SK-N-SH treated with all-trans-retinoic acid at 6 μM for 48 hours (cell line): ENCODE measurements at regions not wholly inside any gene's neighbourhood (a gene's known extent, or its start where the extent isn't known, plus 50 kb on each side); places are given as distances from the start of the nearest gene placed in this dataset.
"Not testable (repeated sequence)": the region's sequence is repeated elsewhere in the genome, so short reads cannot be mapped to it uniquely, and the experiment has no call there.

Experiments
- ATAC-seq: fragments of 200-7000 bp; cut with Tn5 transposase; 3 replicates; pipeline ENCODE4 v1.9.1; 2020; ENCODE audit warnings: mild to moderate bottlenecking, moderate library complexity
- ARNTL ChIP-seq: fragments of 450-650 bp; formaldehyde crosslinking; IDR thresholded peaks from 2 replicates; pipeline ENCODE4 v1.5.0; 2020; ENCODE audit warnings: low read depth, mild to moderate bottlenecking, moderate library complexity, borderline replicate concordance
- CSDC2 ChIP-seq: fragments of 250-450 bp; sonication (Bioruptor Pico); IDR thresholded peaks from 2 replicates; pipeline ENCODE4 v1.5.0; 2020; ENCODE audit warnings: mild to moderate bottlenecking, moderate library complexity
- ESRRG ChIP-seq: fragments of 250-450 bp; sonication (Bioruptor Pico); IDR thresholded peaks from 2 replicates; pipeline ENCODE4 v1.6.1; 2021; ENCODE audit warnings: mild to moderate bottlenecking
- GLIS3 ChIP-seq: fragments of 250-450 bp; sonication (Bioruptor Pico); IDR thresholded peaks from 2 replicates; pipeline ENCODE4 v1.5.0; 2020; ENCODE audit warnings: mild to moderate bottlenecking, moderate library complexity
- ISL1 ChIP-seq: fragments of 250-450 bp; sonication (Bioruptor Pico); IDR thresholded peaks from 2 replicates; pipeline ENCODE4 v2.1.2; 2022; ENCODE audit warnings: mild to moderate bottlenecking, moderate library complexity
- OSR1 ChIP-seq: fragments of 250-450 bp; sonication (Bioruptor Pico); IDR thresholded peaks from 2 replicates; pipeline ENCODE4 v1.8.0; 2022; ENCODE audit warnings: moderate library complexity, mild to moderate bottlenecking, inconsistent platforms
- PATZ1 ChIP-seq: fragments of 250-450 bp; sonication (Bioruptor Pico); IDR thresholded peaks from 2 replicates; pipeline ENCODE4 v1.8.0; 2020; ENCODE audit warnings: mild to moderate bottlenecking, moderate library complexity, borderline replicate concordance
- PPARA ChIP-seq: fragments of 250-450 bp; sonication (Bioruptor Pico); IDR thresholded peaks from 2 replicates; pipeline ENCODE4 v1.5.0; 2020; ENCODE audit warnings: mild to moderate bottlenecking, borderline replicate concordance
- SNAI2 ChIP-seq: fragments of 250-450 bp; sonication (Bioruptor Pico); IDR thresholded peaks from 2 replicates; pipeline ENCODE4 v1.5.0; 2020; ENCODE audit warnings: mild to moderate bottlenecking, moderate library complexity
- TCF4 ChIP-seq: fragments of 250-450 bp; sonication (Bioruptor Pico); IDR thresholded peaks from 2 replicates; pipeline ENCODE4 v1.8.0; 2021; ENCODE audit warnings: mild to moderate bottlenecking, moderate library complexity, borderline replicate concordance
- TSHZ2 ChIP-seq: fragments of 250-450 bp; sonication (Bioruptor Pico); IDR thresholded peaks from 2 replicates; pipeline ENCODE4 v1.5.0; 2020; ENCODE audit warnings: mild to moderate bottlenecking, moderate library complexity
- ZC3H10 ChIP-seq: fragments of 250-450 bp; sonication (Bioruptor Pico); IDR thresholded peaks from 2 replicates; pipeline ENCODE4 v1.5.1; 2021; ENCODE audit warnings: mild to moderate bottlenecking, moderate library complexity
- ZFP3 ChIP-seq: fragments of 250-450 bp; sonication (Bioruptor Pico); IDR thresholded peaks from 2 replicates; pipeline ENCODE4 v1.5.0; 2020; ENCODE audit warnings: mild to moderate bottlenecking, moderate library complexity
- ZFP30 ChIP-seq: fragments of 450-650 bp; formaldehyde crosslinking; IDR thresholded peaks from 2 replicates; pipeline ENCODE4 v1.5.0; 2022; ENCODE audit warnings: mild to moderate bottlenecking, moderate library complexity
- ZNF565 ChIP-seq: fragments of 450-650 bp; formaldehyde crosslinking; conservative IDR thresholded peaks from 2 replicates; pipeline ENCODE4 v1.5.0; 2020; ENCODE audit warnings: low read depth, mild to moderate bottlenecking, moderate library complexity
- TF ChIP-seq, protein P1 (sequence below): fragments of 250-450 bp; sonication (Bioruptor Pico); IDR thresholded peaks from 2 replicates; pipeline ENCODE4 v1.8.0; 2021; ENCODE audit warnings: low read depth, mild to moderate bottlenecking, moderate library complexity, borderline replicate concordance
- TF ChIP-seq, protein P2 (sequence below): fragments of 250-450 bp; sonication (Bioruptor Pico); IDR thresholded peaks from 2 replicates; pipeline ENCODE4 v1.5.1; 2021; ENCODE audit warnings: mild to moderate bottlenecking, moderate library complexity

DNA sequence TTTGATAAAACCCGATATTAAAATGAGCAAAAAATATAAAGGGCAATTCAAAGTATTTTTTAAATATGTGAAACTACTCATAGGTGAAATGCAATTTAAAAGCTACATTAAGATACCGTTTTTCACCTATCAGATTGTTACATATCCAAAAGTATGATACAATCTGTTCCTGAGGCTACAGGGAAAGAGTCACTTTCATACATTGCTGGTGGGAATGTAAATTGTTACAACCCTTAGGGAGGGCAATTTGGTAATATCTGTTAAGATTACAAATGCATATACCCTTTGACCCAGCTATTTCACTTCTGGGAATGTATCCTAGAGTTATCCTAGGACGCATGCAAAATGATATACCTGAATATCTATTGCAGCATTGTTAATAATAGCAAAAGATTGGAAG lies 132.1 kb downstream of the BLID start (continued):
- TF ChIP-seq, protein P1, sequence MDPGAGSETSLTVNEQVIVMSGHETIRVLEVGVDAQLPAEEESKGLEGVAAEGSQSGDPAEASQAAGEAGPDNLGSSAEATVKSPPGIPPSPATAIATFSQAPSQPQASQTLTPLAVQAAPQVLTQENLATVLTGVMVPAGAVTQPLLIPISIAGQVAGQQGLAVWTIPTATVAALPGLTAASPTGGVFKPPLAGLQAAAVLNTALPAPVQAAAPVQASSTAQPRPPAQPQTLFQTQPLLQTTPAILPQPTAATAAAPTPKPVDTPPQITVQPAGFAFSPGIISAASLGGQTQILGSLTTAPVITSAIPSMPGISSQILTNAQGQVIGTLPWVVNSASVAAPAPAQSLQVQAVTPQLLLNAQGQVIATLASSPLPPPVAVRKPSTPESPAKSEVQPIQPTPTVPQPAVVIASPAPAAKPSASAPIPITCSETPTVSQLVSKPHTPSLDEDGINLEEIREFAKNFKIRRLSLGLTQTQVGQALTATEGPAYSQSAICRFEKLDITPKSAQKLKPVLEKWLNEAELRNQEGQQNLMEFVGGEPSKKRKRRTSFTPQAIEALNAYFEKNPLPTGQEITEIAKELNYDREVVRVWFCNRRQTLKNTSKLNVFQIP (CRISPR knock-in tag), result no peak
- no peak for TF ChIP-seq OSR1 (CRISPR knock-in tag)
- TF ChIP-seq ISL1 (CRISPR knock-in tag), result no peak
- no peak for TF ChIP-seq ZNF565
- TF ChIP-seq SNAI2 (CRISPR knock-in tag), result no peak

GRCh38 chr11:121977914-121978313 lies 138.1 kb downstream of the BLID start:
- not testable (repeated sequence) for ATAC-seq

DNA sequence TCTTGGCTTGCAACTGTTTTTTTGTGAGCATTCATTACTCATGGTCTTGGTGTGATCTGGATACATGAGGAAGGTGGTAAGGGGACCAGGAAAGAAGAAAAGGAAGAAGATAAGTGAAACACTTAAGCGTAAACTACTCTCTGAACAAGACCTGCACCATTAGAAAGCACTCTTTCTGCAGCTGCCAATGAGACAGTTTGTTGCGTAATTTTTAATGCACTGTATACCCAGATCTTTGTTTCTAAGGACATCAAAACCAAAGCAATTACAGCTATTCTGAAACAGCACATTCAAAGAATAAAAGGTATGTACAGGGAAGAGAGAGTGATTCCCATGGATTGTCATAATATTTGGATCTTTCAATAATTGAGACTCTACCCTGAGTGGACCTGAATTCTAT lies 147.4 kb downstream of the BLID start:
- ATAC-seq, result no peak
- no peak for TF ChIP-seq ZFP30 (CRISPR knock-in tag)
- TF ChIP-seq, all 23 proteins: peak for 0

DNA sequence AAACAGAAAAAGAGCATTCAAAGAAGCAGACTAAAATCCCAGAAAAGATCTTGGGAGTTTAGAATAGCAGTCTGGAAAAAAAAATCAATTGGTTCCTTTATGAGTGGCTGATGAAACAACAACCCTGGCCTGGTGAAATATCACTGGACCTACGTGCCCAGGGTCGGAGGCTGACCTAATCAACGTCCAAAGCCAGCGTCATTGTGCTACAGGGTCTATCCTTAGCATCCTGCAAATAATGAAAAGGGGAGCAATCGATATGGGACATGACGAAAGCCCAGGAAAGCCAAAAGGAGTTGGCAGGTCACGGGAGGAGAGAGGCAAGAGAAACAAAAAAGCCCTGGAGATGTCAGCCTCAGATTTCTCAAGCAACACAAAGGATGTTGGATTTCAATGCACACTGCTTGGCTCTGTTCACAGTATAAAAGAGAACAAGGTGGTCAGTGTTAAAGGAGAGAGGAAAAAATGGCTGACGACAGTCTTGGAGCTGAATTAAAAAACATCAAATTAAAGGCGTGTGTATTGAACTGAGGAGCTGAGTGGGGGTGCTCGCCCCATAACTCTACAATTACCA lies 148.8 kb downstream of the BLID start:
- TF ChIP-seq ZC3H10 (CRISPR knock-in tag), result no peak
- TF ChIP-seq, protein P2, sequence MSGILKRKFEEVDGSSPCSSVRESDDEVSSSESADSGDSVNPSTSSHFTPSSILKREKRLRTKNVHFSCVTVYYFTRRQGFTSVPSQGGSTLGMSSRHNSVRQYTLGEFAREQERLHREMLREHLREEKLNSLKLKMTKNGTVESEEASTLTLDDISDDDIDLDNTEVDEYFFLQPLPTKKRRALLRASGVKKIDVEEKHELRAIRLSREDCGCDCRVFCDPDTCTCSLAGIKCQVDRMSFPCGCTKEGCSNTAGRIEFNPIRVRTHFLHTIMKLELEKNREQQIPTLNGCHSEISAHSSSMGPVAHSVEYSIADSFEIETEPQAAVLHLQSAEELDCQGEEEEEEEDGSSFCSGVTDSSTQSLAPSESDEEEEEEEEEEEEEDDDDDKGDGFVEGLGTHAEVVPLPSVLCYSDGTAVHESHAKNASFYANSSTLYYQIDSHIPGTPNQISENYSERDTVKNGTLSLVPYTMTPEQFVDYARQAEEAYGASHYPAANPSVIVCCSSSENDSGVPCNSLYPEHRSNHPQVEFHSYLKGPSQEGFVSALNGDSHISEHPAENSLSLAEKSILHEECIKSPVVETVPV, result no peak
- no peak for ATAC-seq

DNA sequence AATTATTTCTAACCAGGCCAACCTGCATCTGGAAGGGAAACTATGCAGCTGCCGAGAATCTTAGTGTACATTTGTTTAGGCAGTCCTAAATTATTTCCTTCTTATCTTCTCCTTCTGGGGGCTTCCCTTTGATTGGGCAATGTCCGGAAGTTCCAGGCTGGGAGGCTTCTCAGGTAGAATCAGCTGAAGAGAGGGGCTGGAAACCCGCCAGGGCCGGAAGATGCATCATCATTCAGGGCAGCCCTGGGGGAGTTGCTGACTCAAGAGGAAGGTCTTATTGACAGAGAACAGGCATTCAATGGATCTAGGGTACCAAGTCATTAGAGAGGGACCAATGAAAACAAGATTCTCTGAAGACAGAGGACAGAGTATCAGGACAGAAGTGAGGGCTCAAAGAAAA lies 150.7 kb downstream of the BLID start:
- ATAC-seq, result peak; percentile 32
- no peak for TF ChIP-seq PATZ1 (CRISPR knock-in tag)
- no peak for TF ChIP-seq ISL1 (CRISPR knock-in tag)
- no peak for TF ChIP-seq SNAI2 (CRISPR knock-in tag)
- no peak for TF ChIP-seq ZC3H10 (CRISPR knock-in tag)
- TF ChIP-seq, protein P2, result no peak
- no peak for TF ChIP-seq ARNTL
- no peak for TF ChIP-seq ZNF565
- no peak for TF ChIP-seq CSDC2
- no peak for TF ChIP-seq TCF4 (CRISPR knock-in tag)
- no peak for TF ChIP-seq ZFP3 (CRISPR knock-in tag)
- no peak for TF ChIP-seq PPARA (CRISPR knock-in tag)
- TF ChIP-seq ESRRG (CRISPR knock-in tag), result no peak
- TF ChIP-seq GLIS3, result no peak
- no peak for TF ChIP-seq TSHZ2 (CRISPR knock-in tag)
- no peak for TF ChIP-seq OSR1 (CRISPR knock-in tag)
